ENCODE measurements at regions not wholly inside any gene's neighbourhood (a gene's known extent, or its start where the extent isn't known, plus 50 kb on each side); places are given as distances from the start of the nearest gene placed in this dataset.
"Not testable (repeated sequence)": the region's sequence is repeated elsewhere in the genome, so short reads cannot be mapped to it uniquely, and the experiment has no call there.

- ATAC-seq (no peak), DNase-seq (no peak)
- H3K36me3 Mint-ChIP-seq (ENCODE audit: low read depth) = peaks cover 12% of the 10 kb centered on the region
- no peaks in the 10 kb centered on the region for H3K9me3 ChIP-seq (ENCODE audit: control insufficient read depth, low read length, poor library complexity, severe bottlenecking)
- H3K27me3 Mint-ChIP-seq = no peaks in the 10 kb centered on the region
- H3K27ac Mint-ChIP-seq = no peak overlapping the region
- H3K4me3 Mint-ChIP-seq = no peak overlapping the region
- peaks cover 6% of the 10 kb centered on the region for H3K4me1 Mint-ChIP-seq
Observed at GRCh38 chrX:2640436-2641150, 50.5 kb upstream of the CD99 start.

- Mint-ChIP-seq H3K27ac (no peak overlapping the region), H3K4me1 (peaks cover 3% of the 10 kb centered on the region), H3K4me3 (no peak overlapping the region), H3K27me3 (no peaks in the 10 kb centered on the region), H3K36me3 (ENCODE audit: low read depth) (peaks cover 12% of the 10 kb centered on the region)
- no peaks in the 10 kb centered on the region for H3K9me3 ChIP-seq (ENCODE audit: control insufficient read depth, low read length, poor library complexity, severe bottlenecking)
- ATAC-seq (no peak), DNase-seq (peak in 1 of 3 donors; percentile 18)
Observed at GRCh38 chrX:2638279-2638678, 52.8 kb upstream of the CD99 start.

GRCh38 chrX:2635342-2635741 is 55.8 kb upstream of the CD99 start:
- no peak for ATAC-seq
- no peak overlapping the region for H3K4me3 Mint-ChIP-seq
- no peaks in the 10 kb centered on the region for H3K27me3 Mint-ChIP-seq
- H3K4me1 Mint-ChIP-seq = peaks cover 7% of the 10 kb centered on the region
- no peak for DNase-seq
- H3K27ac Mint-ChIP-seq = no peak overlapping the region
- H3K36me3 Mint-ChIP-seq (ENCODE audit: low read depth) = peaks cover 9% of the 10 kb centered on the region
- peaks cover 10% of the 10 kb centered on the region for H3K9me3 ChIP-seq (ENCODE audit: control insufficient read depth, low read length, poor library complexity, severe bottlenecking)

GRCh38 chrX:2632533-2633504 is 58.3 kb upstream of the CD99 start:
- Mint-ChIP-seq H3K4me3 (peak overlapping the region; percentile 58), H3K4me1 (peaks cover 16% of the 10 kb centered on the region), H3K27ac (peak overlapping the region; percentile 91), H3K27me3 (no peaks in the 10 kb centered on the region), H3K36me3 (ENCODE audit: low read depth) (peaks cover 2% of the 10 kb centered on the region)
- no peak for DNase-seq
- ATAC-seq = no peak
- H3K9me3 ChIP-seq (ENCODE audit: control insufficient read depth, low read length, poor library complexity, severe bottlenecking) = peaks cover 26% of the 10 kb centered on the region

- H3K9me3 ChIP-seq (ENCODE audit: control insufficient read depth, low read length, poor library complexity, severe bottlenecking) = peaks cover 26% of the 10 kb centered on the region
- Mint-ChIP-seq H3K4me1 (peaks cover 16% of the 10 kb centered on the region), H3K27ac (peak overlapping the region; percentile 91), H3K27me3 (no peaks in the 10 kb centered on the region), H3K4me3 (peak overlapping the region; percentile 67), H3K36me3 (ENCODE audit: low read depth) (peaks cover 2% of the 10 kb centered on the region)
- ATAC-seq (no peak), DNase-seq (no peak)
Observed at GRCh38 chrX:2631743-2632532, 59.2 kb upstream of the CD99 start.

- peaks cover 26% of the 10 kb centered on the region for H3K9me3 ChIP-seq (ENCODE audit: control insufficient read depth, low read length, poor library complexity, severe bottlenecking)
- Mint-ChIP-seq H3K4me1 (peaks cover 16% of the 10 kb centered on the region), H3K4me3 (peak overlapping the region; percentile 67), H3K27ac (peak overlapping the region; percentile 91)
- ATAC-seq; H3K36me3 Mint-ChIP-seq (ENCODE audit: low read depth); H3K27me3 Mint-ChIP-seq: not testable (repeated sequence)
- peak in 1 of 3 donors; percentile 18 for DNase-seq
Observed at GRCh38 chrX:2630935-2631742, 60.0 kb upstream of the CD99 start.

- H3K4me3 Mint-ChIP-seq = peak overlapping the region; percentile 67
- peaks cover 16% of the 10 kb centered on the region for H3K4me1 Mint-ChIP-seq
- H3K36me3 Mint-ChIP-seq (ENCODE audit: low read depth); H3K27me3 Mint-ChIP-seq: not testable (repeated sequence)
- DNase-seq (peak; percentile 16 to 43 (median 29)), ATAC-seq (peak; percentile 61)
- H3K9me3 ChIP-seq (ENCODE audit: control insufficient read depth, low read length, poor library complexity, severe bottlenecking) = peaks cover 26% of the 10 kb centered on the region
- peak overlapping the region; percentile 91 for H3K27ac Mint-ChIP-seq
Observed at GRCh38 chrX:2630008-2630934, 60.8 kb upstream of the CD99 start.

- Mint-ChIP-seq H3K4me1 (peaks cover 16% of the 10 kb centered on the region), H3K36me3 (ENCODE audit: low read depth) (peaks cover 4% of the 10 kb centered on the region)
Observed at GRCh38 chrX:2629316-2630007, 61.6 kb upstream of the CD99 start.

GRCh38 chrX:2628751-2629315 is 62.3 kb upstream of the CD99 start:
- ATAC-seq = peak; percentile 37
- H3K36me3 Mint-ChIP-seq (ENCODE audit: low read depth) = peaks cover 4% of the 10 kb centered on the region
- H3K4me3 Mint-ChIP-seq = peak overlapping the region; percentile 59

More at GRCh38 chrX:2629316-2630007, 61.6 kb upstream of the CD99 start:
- ATAC-seq (peak; percentile 69), DNase-seq (no peak)
- peak overlapping the region; percentile 59 for H3K4me3 Mint-ChIP-seq
- H3K9me3 ChIP-seq (ENCODE audit: control insufficient read depth, low read length, poor library complexity, severe bottlenecking) = peaks cover 26% of the 10 kb centered on the region
- H3K27me3 Mint-ChIP-seq = no peaks in the 10 kb centered on the region
- peak overlapping the region; percentile 91 for H3K27ac Mint-ChIP-seq

GRCh38 chrX:2627272-2627867 is 63.7 kb upstream of the CD99 start:
- H3K4me3 Mint-ChIP-seq = no peak overlapping the region

More at GRCh38 chrX:2628751-2629315, 62.3 kb upstream of the CD99 start:
- H3K27ac Mint-ChIP-seq = peak overlapping the region; percentile 91
- H3K4me1 Mint-ChIP-seq = peaks cover 16% of the 10 kb centered on the region
- peaks cover 26% of the 10 kb centered on the region for H3K9me3 ChIP-seq (ENCODE audit: control insufficient read depth, low read length, poor library complexity, severe bottlenecking)
- DNase-seq = no peak
- H3K27me3 Mint-ChIP-seq = no peaks in the 10 kb centered on the region

More at GRCh38 chrX:2627272-2627867, 63.7 kb upstream of the CD99 start:
- H3K27ac Mint-ChIP-seq = peak overlapping the region; percentile 91
- peaks cover 26% of the 10 kb centered on the region for H3K9me3 ChIP-seq (ENCODE audit: control insufficient read depth, low read length, poor library complexity, severe bottlenecking)
- H3K27me3 Mint-ChIP-seq = no peaks in the 10 kb centered on the region
- H3K4me1 Mint-ChIP-seq = peaks cover 16% of the 10 kb centered on the region
- H3K36me3 Mint-ChIP-seq (ENCODE audit: low read depth) = peaks cover 7% of the 10 kb centered on the region
- ATAC-seq = no peak
- DNase-seq = no peak
